BE2C (cell line): ENCODE measurements at regions not wholly inside any gene's neighbourhood (a gene's known extent, or its start where the extent isn't known, plus 50 kb on each side); places are given as distances from the start of the nearest gene placed in this dataset.

Experiments
- DNase-seq: peaks from one replicate; pipeline ENCODE4 v3.0.0-alpha.2; 2020
- H3K27me3 ChIP-seq: fragments of 250-450 bp; sonication (Bioruptor Pico); 2 replicates; pipeline ENCODE4 v1.5.1; 2020; ENCODE audit warnings: mild to moderate bottlenecking
- H3K36me3 ChIP-seq: fragments of 250-450 bp; sonication (Bioruptor Pico); 2 replicates; pipeline ENCODE4 v1.5.1; 2020; ENCODE audit warnings: mild to moderate bottlenecking
- H3K4me1 ChIP-seq: fragments of 250-450 bp; sonication (Bioruptor Pico); 2 replicates; pipeline ENCODE4 v1.5.1; 2020
- H3K4me3 ChIP-seq: 2 replicates; pipeline ENCODE4 v1.5.1; 2011; ENCODE audit warnings: low read depth, low read length
- H3K9me3 ChIP-seq: fragments of 250-450 bp; sonication (Bioruptor Pico); 2 replicates; pipeline ENCODE4 v1.5.1; 2020
- CTCF ChIP-seq: IDR thresholded peaks from 2 replicates; pipeline ENCODE4 v1.5.1; 2012; ENCODE audit warnings: mild to moderate bottlenecking, low read depth, low read length

GRCh38 chr3:1611824-1612223, 486.8 kb upstream of the CNTN4 start:
- no peak overlapping the region for H3K4me3 ChIP-seq
- H3K36me3 ChIP-seq, result no peaks in the 10 kb centered on the region
- TF ChIP-seq CTCF, result peak; percentile 23; the same call in 1 of the 2 replicates
- no peaks in the 10 kb centered on the region for H3K9me3 ChIP-seq
- H3K27me3 ChIP-seq, result no peaks in the 10 kb centered on the region
- DNase-seq, result no peak
- H3K4me1 ChIP-seq, result no peaks in the 10 kb centered on the region

GRCh38 chr3:1613962-1614361, 484.7 kb upstream of the CNTN4 start:
- no peaks in the 10 kb centered on the region for H3K4me1 ChIP-seq
- no peak overlapping the region for H3K4me3 ChIP-seq
- no peaks in the 10 kb centered on the region for H3K27me3 ChIP-seq
- no peaks in the 10 kb centered on the region for H3K9me3 ChIP-seq
- H3K36me3 ChIP-seq, result no peaks in the 10 kb centered on the region
- no peak for DNase-seq
- no peak for TF ChIP-seq CTCF

GRCh38 chr3:1616744-1617143, 481.9 kb upstream of the CNTN4 start:
- H3K4me1 ChIP-seq, result no peaks in the 10 kb centered on the region
- no peaks in the 10 kb centered on the region for H3K27me3 ChIP-seq
- H3K4me3 ChIP-seq, result no peak overlapping the region
- H3K36me3 ChIP-seq, result no peaks in the 10 kb centered on the region
- no peak for TF ChIP-seq CTCF
- no peaks in the 10 kb centered on the region for H3K9me3 ChIP-seq
- DNase-seq, result no peak

GRCh38 chr3:1623896-1624295, 474.8 kb upstream of the CNTN4 start:
- no peaks in the 10 kb centered on the region for H3K27me3 ChIP-seq
- no peaks in the 10 kb centered on the region for H3K36me3 ChIP-seq
- H3K9me3 ChIP-seq, result no peaks in the 10 kb centered on the region
- H3K4me3 ChIP-seq, result no peak overlapping the region
- no peaks in the 10 kb centered on the region for H3K4me1 ChIP-seq
- TF ChIP-seq CTCF, result no peak
- DNase-seq, result no peak

- Histone ChIP-seq H3K4me1 (no peaks in the 10 kb centered on the region), H3K27me3 (no peaks in the 10 kb centered on the region), H3K9me3 (no peaks in the 10 kb centered on the region), H3K36me3 (no peaks in the 10 kb centered on the region), H3K4me3 (no peak overlapping the region)
- no peak for DNase-seq
- no peak for TF ChIP-seq CTCF
These were observed 466.5 kb upstream of the CNTN4 start for GRCh38 chr3:1632128-1632527.

- Histone ChIP-seq H3K27me3 (no peaks in the 10 kb centered on the region), H3K36me3 (no peaks in the 10 kb centered on the region), H3K4me3 (no peak overlapping the region), H3K9me3 (no peaks in the 10 kb centered on the region), H3K4me1 (no peaks in the 10 kb centered on the region)
- no peak for TF ChIP-seq CTCF
- DNase-seq, result no peak
These were observed 436.8 kb upstream of the CNTN4 start for GRCh38 chr3:1661839-1662238.
